Lung (tissue), 11 donors: ENCODE measurements at regions not wholly inside any gene's neighbourhood (a gene's known extent, or its start where the extent isn't known, plus 50 kb on each side); places are given as distances from the start of the nearest gene placed in this dataset.

Experiments
- ATAC-seq: fragments of 200-7000 bp; cut with Tn5 transposase; one replicate; pipeline ENCODE4 v1.9.1; 2020; ENCODE audit warnings: moderate number of reproducible peaks; ENCODE audit not compliant: insufficient read depth, low FRiP score
- DNase-seq, 3 donors: peaks; one replicate each; pipeline ENCODE4 v3.0.0-alpha.2; 2013 to 2017
- H3K27ac ChIP-seq, 2 donors: one replicate each; pipeline ENCODE4 v1.5.1; 2013; ENCODE audit warnings: mild to moderate bottlenecking in 2 of 2, moderate library complexity in 2 of 2, control low read depth in 1 of 2, inconsistent platforms in 1 of 2, low read depth in 1 of 2, low read length in 1 of 2
- H3K27me3 ChIP-seq, 3 donors: one replicate each; pipeline ENCODE4 v1.5.1; 2013; ENCODE audit warnings: low read length in 2 of 3; ENCODE audit not compliant: control insufficient read depth in 3 of 3, insufficient read depth in 3 of 3
- H3K36me3 ChIP-seq, 4 donors: one replicate each; pipeline ENCODE4 v1.5.1; 2013; ENCODE audit warnings: low read length in 4 of 4, mild to moderate bottlenecking in 1 of 4, moderate library complexity in 1 of 4; ENCODE audit not compliant: control insufficient read depth in 4 of 4, insufficient read depth in 4 of 4
- H3K4me1 ChIP-seq, 5 donors: one replicate each; pipeline ENCODE4 v1.5.1; 2013; ENCODE audit warnings: low read length in 5 of 5, mild to moderate bottlenecking in 2 of 5, moderate library complexity in 1 of 5; ENCODE audit not compliant: control insufficient read depth in 5 of 5, insufficient read depth in 5 of 5
- H3K4me3 ChIP-seq: one replicate; pipeline ENCODE4 v1.5.1; 2013; ENCODE audit warnings: mild to moderate bottlenecking, control low read depth, moderate library complexity
- H3K9ac ChIP-seq, 2 donors: one replicate each; pipeline ENCODE4 v1.5.1; 2013; ENCODE audit warnings: low read length in 2 of 2, control low read depth in 1 of 2; ENCODE audit not compliant: insufficient read depth in 1 of 2
- H3K9me3 ChIP-seq, 4 donors: one replicate each; pipeline ENCODE4 v1.5.1; 2013; ENCODE audit warnings: low read length in 3 of 4, mild to moderate bottlenecking in 1 of 4, moderate library complexity in 1 of 4; ENCODE audit not compliant: control insufficient read depth in 4 of 4, insufficient read depth in 3 of 4
- CTCF ChIP-seq: IDR thresholded peaks from 2 replicates; pipeline ENCODE4 v1.5.1; 2012; ENCODE audit warnings: mild to moderate bottlenecking; ENCODE audit errors: control extremely low read depth, extremely low read depth
- WGBS, 2 donors: extraction: QIAGEN DNeasy Blood & Tissue Kit; methylation state at CpG; one replicate each; pipeline ENCODE4 v1.1.7; 2013; 5-methylcytosine and 5-hydroxymethylcytosine counted together
- donor health status: control.
- donor health status: control.
- donor health status: Bipolar disorder and iron deficiency.
- donor health status: healthy.
- donor health status: DM: yes; HTN: yes; CAD: no.

- Histone ChIP-seq H3K4me1 (no peaks in the 10 kb centered on the region), H3K27ac (no peak overlapping the region), H3K36me3 (no peaks in the 10 kb centered on the region), H3K9ac (no peak overlapping the region), H3K4me3 (no peak overlapping the region), H3K9me3 (no peaks in the 10 kb centered on the region), H3K27me3 (no peaks in the 10 kb centered on the region)
- DNase-seq (no peak), ATAC-seq (no peak)
- WGBS, 2 donors, result 82 to 87% methylated on average over 6 of the region's 6 CpGs
- no peak for TF ChIP-seq CTCF
Measured at GRCh38 chr18:73151086-73151485, 283.3 kb upstream of the NETO1 start.

- H3K27ac ChIP-seq, result no peak overlapping the region
- ATAC-seq (no peak), DNase-seq (no peak)
- H3K9me3 ChIP-seq, result no peaks in the 10 kb centered on the region
- H3K27me3 ChIP-seq, result no peaks in the 10 kb centered on the region
- no peak for TF ChIP-seq CTCF
- no peak overlapping the region for H3K4me3 ChIP-seq
- no peaks in the 10 kb centered on the region for H3K4me1 ChIP-seq
- H3K36me3 ChIP-seq, result no peaks in the 10 kb centered on the region
- H3K9ac ChIP-seq, result no peak overlapping the region
Measured at GRCh38 chr18:73150199-73150598, 282.4 kb upstream of the NETO1 start.

- Histone ChIP-seq H3K9me3 (no peaks in the 10 kb centered on the region), H3K4me1 (no peaks in the 10 kb centered on the region), H3K27me3 (no peaks in the 10 kb centered on the region), H3K36me3 (no peaks in the 10 kb centered on the region), H3K9ac (no peak overlapping the region), H3K27ac (no peak overlapping the region), H3K4me3 (no peak overlapping the region)
- WGBS, 2 donors, result 74 to 88% methylated on average over 3 of the region's 3 CpGs
- ATAC-seq, result no peak
- DNase-seq, result no peak
- no peak for TF ChIP-seq CTCF
Measured at GRCh38 chr18:73147590-73147989, 279.8 kb upstream of the NETO1 start.

- no peak overlapping the region for H3K4me3 ChIP-seq
- H3K27ac ChIP-seq, result no peak overlapping the region
- 94 to 95% methylated on average over 1 of the region's 1 CpG for WGBS, 2 donors
- DNase-seq (no peak), ATAC-seq (no peak)
- H3K36me3 ChIP-seq, result no peaks in the 10 kb centered on the region
- no peak for TF ChIP-seq CTCF
- H3K27me3 ChIP-seq, result no peaks in the 10 kb centered on the region
- H3K4me1 ChIP-seq, result no peaks in the 10 kb centered on the region
- no peak overlapping the region for H3K9ac ChIP-seq
- no peaks in the 10 kb centered on the region for H3K9me3 ChIP-seq
Measured at GRCh38 chr18:73144030-73144429, 276.2 kb upstream of the NETO1 start.
